Testis (tissue), 2 donors: ENCODE measurements at regions not wholly inside any gene's neighbourhood (a gene's known extent, or its start where the extent isn't known, plus 50 kb on each side); places are given as distances from the start of the nearest gene placed in this dataset.

Experiments used
- CTCF ChIP-seq, 3 experiments: fragments of 450-650 bp in 2 of 3; fragments of 200-600 bp in 1 of 3; sonication (generic) in 1 of 3; IDR thresholded peaks; one replicate each; pipeline ENCODE4 v1.5.1; 2016 to 2019; ENCODE audit warnings: antibody characterized with exemption in 3 of 3, mild to moderate bottlenecking in 2 of 3, moderate library complexity in 1 of 3
- POLR2A ChIP-seq: fragments of 450-650 bp; IDR thresholded peaks from one replicate; pipeline ENCODE4 v1.6.1; 2017; ENCODE audit warnings: antibody characterized with exemption, mild to moderate bottlenecking, moderate library complexity

- TF ChIP-seq CTCF (IDR thresholded peaks at IDR 0.05), result no peak
- no peak for TF ChIP-seq POLR2A
Measured at GRCh38 chr12:111293266-111294009, 75.5 kb downstream of the PHETA1 start.
